ENCODE measurements at regions not wholly inside any gene's neighbourhood (a gene's known extent, or its start where the extent isn't known, plus 50 kb on each side); places are given as distances from the start of the nearest gene placed in this dataset.
A peak's percentile ranks its signal among the peaks of the same experiment; 100 is the strongest.

DNA sequence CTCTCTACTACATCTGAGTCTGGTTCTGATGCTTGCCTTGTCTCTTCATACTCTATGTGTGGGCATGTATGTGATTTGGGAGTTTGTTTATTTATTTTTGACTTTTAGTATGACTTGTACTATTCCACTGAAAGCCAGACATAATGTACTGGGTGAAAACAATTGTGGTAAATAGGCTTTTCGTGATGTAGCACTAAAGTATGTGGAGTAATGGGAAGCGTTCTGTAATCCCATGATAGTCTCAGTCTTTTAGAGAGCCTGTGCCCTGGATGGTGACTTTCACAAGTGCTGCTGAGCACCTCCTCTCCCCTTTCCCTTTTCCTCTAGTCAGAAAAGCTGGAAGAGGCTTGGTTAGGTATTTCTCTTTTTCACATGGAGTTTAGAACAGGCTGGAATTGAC, 85.8 kb upstream of the S1PR3 start:
- H3K23ac ChIP-seq (ENCODE audit: low read depth, low read length) = no peak overlapping the region
- dilution Hi-C loops (cut with HindIII; ENCODE audit: low sequenced_read_pairs, unreplicated experiment) (no loop called here), intact Hi-C loops (cut with micrococcal nuclease) (no loop called here), in situ Hi-C loops (cut with MboI; ENCODE audit: low sequenced_read_pairs) (no loop called here)
- no peak overlapping the region for H3K27ac ChIP-seq (ENCODE audit: insufficient read depth, low read length)
- H3K4me1 ChIP-seq (ENCODE audit: control insufficient read depth, insufficient read depth, low read length) = no peaks in the 10 kb centered on the region
- H3K27me3 ChIP-seq (ENCODE audit: control insufficient read depth, insufficient read depth, low read length) = peaks cover 5% of the 10 kb centered on the region; the same call in 1 of the 2 replicates
- H3K9ac ChIP-seq (ENCODE audit: low read depth, low read length) = no peak overlapping the region
- no peak for ATAC-seq (ENCODE audit: low read depth)
- BruUV-seq (replicated peaks) = no TSS peak
- no peak overlapping the region for H2BK15ac ChIP-seq (ENCODE audit: low read depth, low read length)
- ChIA-PET CTCF (interaction anchor here (0.6 kb wide), 1 partner anchor 52 kb away, joined by 8 read pairs; no protein-coding TSS in a partner anchor), POLR2A (ENCODE audit: unreplicated experiment) (no interaction called here)
- TF ChIP-seq RAD21 (IDR thresholded peaks at IDR 0.05; ENCODE audit: low read length) = no peak
- no peak for TF ChIP-seq SMC3 (IDR thresholded peaks at IDR 0.05; ENCODE audit: low read depth, low read length)
- no peak for TF ChIP-seq CHD1 (IDR thresholded peaks at IDR 0.05; ENCODE audit: low read depth, low read length)
- TF ChIP-seq RFX5 (IDR thresholded peaks at IDR 0.05; ENCODE audit: low read depth, low read length) = no peak
- TF ChIP-seq FOS (IDR thresholded peaks at IDR 0.05; ENCODE audit: low read depth, low read length) = no peak
- TF ChIP-seq MXI1 (IDR thresholded peaks at IDR 0.05; ENCODE audit: borderline replicate concordance, low read depth, low read length) = no peak
- TF ChIP-seq MAFK (IDR thresholded peaks at IDR 0.05; ENCODE audit: low read depth, low read length) = no peak
- TF ChIP-seq NFE2L2 (IDR thresholded peaks at IDR 0.05; ENCODE audit: low read depth, low read length) = no peak
- TF ChIP-seq, protein P1, sequence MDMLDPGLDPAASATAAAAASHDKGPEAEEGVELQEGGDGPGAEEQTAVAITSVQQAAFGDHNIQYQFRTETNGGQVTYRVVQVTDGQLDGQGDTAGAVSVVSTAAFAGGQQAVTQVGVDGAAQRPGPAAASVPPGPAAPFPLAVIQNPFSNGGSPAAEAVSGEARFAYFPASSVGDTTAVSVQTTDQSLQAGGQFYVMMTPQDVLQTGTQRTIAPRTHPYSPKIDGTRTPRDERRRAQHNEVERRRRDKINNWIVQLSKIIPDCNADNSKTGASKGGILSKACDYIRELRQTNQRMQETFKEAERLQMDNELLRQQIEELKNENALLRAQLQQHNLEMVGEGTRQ (IDR thresholded peaks at IDR 0.05; ENCODE audit: low read depth, low read length) = no peak
- no peak for TF ChIP-seq RCOR1 (IDR thresholded peaks at IDR 0.05; ENCODE audit: insufficient replicate concordance, low read length)
- TF ChIP-seq BHLHE40 (IDR thresholded peaks at IDR 0.05; ENCODE audit: low read depth, low read length) = no peak
- no peak for TF ChIP-seq POLR2A (IDR thresholded peaks at IDR 0.05; ENCODE audit: low read depth, low read length)
- TF ChIP-seq ELK1 (IDR thresholded peaks at IDR 0.05; ENCODE audit: borderline replicate concordance, low read depth, low read length) = no peak
- TF ChIP-seq, protein P2, sequence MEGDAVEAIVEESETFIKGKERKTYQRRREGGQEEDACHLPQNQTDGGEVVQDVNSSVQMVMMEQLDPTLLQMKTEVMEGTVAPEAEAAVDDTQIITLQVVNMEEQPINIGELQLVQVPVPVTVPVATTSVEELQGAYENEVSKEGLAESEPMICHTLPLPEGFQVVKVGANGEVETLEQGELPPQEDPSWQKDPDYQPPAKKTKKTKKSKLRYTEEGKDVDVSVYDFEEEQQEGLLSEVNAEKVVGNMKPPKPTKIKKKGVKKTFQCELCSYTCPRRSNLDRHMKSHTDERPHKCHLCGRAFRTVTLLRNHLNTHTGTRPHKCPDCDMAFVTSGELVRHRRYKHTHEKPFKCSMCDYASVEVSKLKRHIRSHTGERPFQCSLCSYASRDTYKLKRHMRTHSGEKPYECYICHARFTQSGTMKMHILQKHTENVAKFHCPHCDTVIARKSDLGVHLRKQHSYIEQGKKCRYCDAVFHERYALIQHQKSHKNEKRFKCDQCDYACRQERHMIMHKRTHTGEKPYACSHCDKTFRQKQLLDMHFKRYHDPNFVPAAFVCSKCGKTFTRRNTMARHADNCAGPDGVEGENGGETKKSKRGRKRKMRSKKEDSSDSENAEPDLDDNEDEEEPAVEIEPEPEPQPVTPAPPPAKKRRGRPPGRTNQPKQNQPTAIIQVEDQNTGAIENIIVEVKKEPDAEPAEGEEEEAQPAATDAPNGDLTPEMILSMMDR (conservative IDR thresholded peaks at IDR 0.05; ENCODE audit: low read depth, low read length) = no peak
- no peak for TF ChIP-seq CEBPB (IDR thresholded peaks at IDR 0.05; ENCODE audit: low read depth, low read length)
- no peak for TF ChIP-seq MAZ (IDR thresholded peaks at IDR 0.05; ENCODE audit: borderline replicate concordance, low read depth, low read length)
- H2BK120ac ChIP-seq (ENCODE audit: low read depth, low read length) = no peak overlapping the region
- H3K4me3 ChIP-seq (ENCODE audit: insufficient read depth, low read depth, low read length) = no peak overlapping the region
- H3K14ac ChIP-seq (replicated peaks; ENCODE audit: low read depth, low read length) = no peak overlapping the region
- H4K91ac ChIP-seq (ENCODE audit: insufficient read depth, low read depth, low read length) = no peak overlapping the region
- no peak overlapping the region for H2AK9ac ChIP-seq (replicated peaks; ENCODE audit: low read depth, low read length, poor library complexity)
- no peak overlapping the region for H3K18ac ChIP-seq (ENCODE audit: low read depth, low read length)
- H3K4me2 ChIP-seq (ENCODE audit: low read depth, low read length) = no peak overlapping the region
- H2AK5ac ChIP-seq (ENCODE audit: low read depth, low read length) = no peak overlapping the region
- no peak overlapping the region for H4K8ac ChIP-seq (ENCODE audit: low read depth in 2 of 2, low read length in 2 of 2)
- no peaks in the 10 kb centered on the region for H3K79me1 ChIP-seq (ENCODE audit: low read depth in 1 of 2, low read length in 2 of 2)
- no peaks in the 10 kb centered on the region for H3K9me3 ChIP-seq (ENCODE audit: control insufficient read depth, insufficient read depth, low read length)
- H2BK20ac ChIP-seq (ENCODE audit: low read depth, low read length) = no peak overlapping the region
- no peaks in the 10 kb centered on the region for H3K36me3 ChIP-seq (ENCODE audit: control insufficient read depth, insufficient read depth, low read length)
- no CpG with 5 or more reads among the region's 2 CpGs for WGBS, 2 experiments (ENCODE audit: extremely low coverage in 2 of 2, insufficient read length in 1 of 2)
- H2AFZ ChIP-seq (replicated peaks; ENCODE audit: low read length, poor library complexity) = no peak overlapping the region
- peak; percentile 10 for DNase-seq
- no peak overlapping the region for H3K56ac ChIP-seq (ENCODE audit: extremely low read depth, insufficient read depth, low read length)
- no peak overlapping the region for H3K4ac ChIP-seq (ENCODE audit: low read depth, low read length)
- no peak overlapping the region for H4K5ac ChIP-seq (ENCODE audit: low read depth, low read length)
- H2BK5ac ChIP-seq (ENCODE audit: low read depth, low read length, poor library complexity, severe bottlenecking) = no peak overlapping the region
- H4K20me1 ChIP-seq (ENCODE audit: insufficient read depth, low read length) = no peaks in the 10 kb centered on the region
- no peaks in the 10 kb centered on the region for H3K9me1 ChIP-seq (ENCODE audit: insufficient read depth, low read length)

Data from IMR-90 (cell line).